PC-3 (cell line): ENCODE measurements at regions not wholly inside any gene's neighbourhood (a gene's known extent, or its start where the extent isn't known, plus 50 kb on each side); places are given as distances from the start of the nearest gene placed in this dataset.
"Not testable (repeated sequence)": the region's sequence is repeated elsewhere in the genome, so short reads cannot be mapped to it uniquely, and the experiment has no call there.

Source experiments
- ATAC-seq: fragments of 200-7000 bp; cut with Tn5 transposase; 2 replicates; pipeline ENCODE4 v1.9.1; 2020; ENCODE audit warnings: mild to moderate bottlenecking, moderate library complexity
- BruUV-seq: library from RNA; stranded (reverse); fragments of 400-500 nt; replicated peaks from 2 replicates; lab custom pipeline; 2021; lab: Mats Ljungman, UMichigan
- CTCF ChIA-PET: fragments of 300-600 bp; sonication (Branson Sonifier 250); formaldehyde crosslinking; loops from one replicate; lab custom pipeline; 2022; ENCODE audit warnings: antibody characterized with exemption; lab: Charles Lee
- POLR2A ChIA-PET: fragments of 300-600 bp; sonication (Branson Sonifier 250); formaldehyde crosslinking; loops from one replicate; lab custom pipeline; 2022; ENCODE audit warnings: antibody characterized with exemption; ENCODE audit not compliant: unreplicated experiment; lab: Charles Lee
- DNase-seq: peaks from one replicate; pipeline ENCODE4 v3.0.0-alpha.2; 2015
- H2AFZ ChIP-seq: fragments of 300-600 bp; sonication (generic); 2 replicates; pipeline ENCODE4 v1.6.0; 2016; ENCODE audit warnings: antibody characterized with exemption, low read length
- H3F3A ChIP-seq: fragments of 300-600 bp; sonication (generic); one replicate; pipeline ENCODE4 v1.6.0; 2017; ENCODE audit warnings: antibody characterized with exemption, low read length, control low read depth, mild to moderate bottlenecking; ENCODE audit not compliant: unreplicated experiment
- H3K27ac ChIP-seq: fragments of 300-600 bp; sonication (generic); 2 replicates; pipeline ENCODE4 v1.5.1; 2016; ENCODE audit warnings: mild to moderate bottlenecking, low read length
- H3K27me3 ChIP-seq: fragments of 300-600 bp; sonication (generic); 2 replicates; pipeline ENCODE4 v1.6.1; 2016; ENCODE audit warnings: low read length, mixed read lengths
- H3K36me3 ChIP-seq: fragments of 300-600 bp; sonication (generic); 2 replicates; pipeline ENCODE4 v1.6.1; 2016; ENCODE audit warnings: low read depth, mixed run types, low read length, mixed read lengths
- H3K4me1 ChIP-seq: fragments of 300-600 bp; sonication (generic); 2 replicates; pipeline ENCODE4 v1.5.1; 2016; ENCODE audit warnings: low read length; ENCODE audit not compliant: insufficient read depth
- H3K4me2 ChIP-seq: fragments of 300-600 bp; sonication (generic); 2 replicates; pipeline ENCODE4 v1.6.0; 2016; ENCODE audit warnings: low read length
- H3K4me3 ChIP-seq: fragments of 300-600 bp; sonication (generic); 2 replicates; pipeline ENCODE4 v1.5.1; 2016; ENCODE audit warnings: mild to moderate bottlenecking, low read length, mixed read lengths
- H3K79me2 ChIP-seq: fragments of 300-600 bp; sonication (generic); 2 replicates; pipeline ENCODE4 v1.6.1; 2017; ENCODE audit warnings: low read length, mixed read lengths
- H3K9ac ChIP-seq: fragments of 300-600 bp; sonication (generic); 2 replicates; pipeline ENCODE4 v1.6.0; 2016; ENCODE audit warnings: mild to moderate bottlenecking, low read length
- H3K9me2 ChIP-seq: fragments of 300-600 bp; sonication (generic); replicated peaks from 2 replicates; pipeline ENCODE4 v1.6.1; 2016; ENCODE audit warnings: mixed run types, low read length, mixed read lengths
- H3K9me3 ChIP-seq: fragments of 300-600 bp; sonication (generic); 2 replicates; pipeline ENCODE4 v1.6.1; 2016; ENCODE audit warnings: low read length, mixed read lengths
- H4K20me1 ChIP-seq: fragments of 300-600 bp; sonication (generic); 2 replicates; pipeline ENCODE4 v1.6.1; 2016; ENCODE audit warnings: low read length, mixed read lengths
- CTCF ChIP-seq: fragments of 300-600 bp; sonication (generic); conservative IDR thresholded peaks from 2 replicates; pipeline ENCODE4 v1.5.1; 2017; ENCODE audit warnings: antibody characterized with exemption, low read depth, mild to moderate bottlenecking, low read length
- EZH2 ChIP-seq: fragments of 300-600 bp; sonication (generic); IDR thresholded peaks from one replicate; pipeline ENCODE4 v1.6.1; 2017; ENCODE audit warnings: antibody characterized with exemption, mild to moderate bottlenecking, low read length; ENCODE audit not compliant: unreplicated experiment
- EZH2phosphoT487 ChIP-seq: fragments of 300-600 bp; sonication (generic); IDR thresholded peaks from 2 replicates; pipeline ENCODE4 v1.6.1; 2018; ENCODE audit warnings: mild to moderate bottlenecking, antibody characterized with exemption, low read length, borderline replicate concordance
- intact Hi-C: fragments of 100-400 bp; cut with micrococcal nuclease; formaldehyde crosslinking; loops from 2 replicates; pipeline ENCODE4 v1.9.0; 2023

- Histone ChIP-seq H3K27ac (no peak overlapping the region), H3K36me3 (no peaks in the 10 kb centered on the region), H3K9me3 (no peaks in the 10 kb centered on the region), H4K20me1 (no peaks in the 10 kb centered on the region), H3K4me3 (no peak overlapping the region), H3K9ac (no peak overlapping the region), H3K9me2 (no peaks in the 10 kb centered on the region), H2AFZ (no peak overlapping the region), H3K27me3 (no peaks in the 10 kb centered on the region), H3K4me1 (0 out of 2 replicates have a peak, but pooled peaks cover 6% of the 10 kb centered on the region), H3K79me2 (no peaks in the 10 kb centered on the region), H3K4me2 (no peak overlapping the region), H3F3A (no peaks in the 10 kb centered on the region)
- DNase-seq (peak; percentile 41), ATAC-seq (no peak)
- no TSS peak for BruUV-seq
- POLR2A ChIA-PET, result no interaction called here
- intact Hi-C loops, result no loop called here
- CTCF ChIA-PET, result no interaction called here
- TF ChIP-seq EZH2phosphoT487, result no peak
- TF ChIP-seq EZH2, result no peak
- no peak for TF ChIP-seq CTCF
Observed at GRCh38 chr3:105284876-105285275, 81.8 kb upstream of the ALCAM start.

- ChIA-PET POLR2A (no interaction called here), CTCF (interaction anchor here (0.6 kb wide), 1 partner anchor 111 kb away, joined by 4 read pairs; no protein-coding TSS in a partner anchor)
- H4K20me1 ChIP-seq, result no peaks in the 10 kb centered on the region
- no peaks in the 10 kb centered on the region for H3K27me3 ChIP-seq
- no peak overlapping the region for H2AFZ ChIP-seq
- no peaks in the 10 kb centered on the region for H3F3A ChIP-seq
- H3K27ac ChIP-seq, result no peak overlapping the region
- TF ChIP-seq EZH2 (no peak), EZH2phosphoT487 (no peak), CTCF (no peak)
- H3K9me3 ChIP-seq, result no peaks in the 10 kb centered on the region
- BruUV-seq, result no TSS peak
- H3K79me2 ChIP-seq, result no peaks in the 10 kb centered on the region
- 0 out of 2 replicates have a peak, but pooled peaks cover 6% of the 10 kb centered on the region for H3K4me1 ChIP-seq
- no peak overlapping the region for H3K4me2 ChIP-seq
- ATAC-seq (no peak), DNase-seq (no peak)
- no peaks in the 10 kb centered on the region for H3K9me2 ChIP-seq
- H3K4me3 ChIP-seq, result no peak overlapping the region
- H3K36me3 ChIP-seq, result no peaks in the 10 kb centered on the region
- intact Hi-C loops, result no loop called here
- no peak overlapping the region for H3K9ac ChIP-seq
Observed at GRCh38 chr3:105285653-105286241, 81.0 kb upstream of the ALCAM start.

- Histone ChIP-seq H3K27ac (no peak overlapping the region), H3K9me2 (no peaks in the 10 kb centered on the region), H3K79me2 (no peaks in the 10 kb centered on the region), H3K4me3 (no peak overlapping the region), H2AFZ (no peak overlapping the region), H3K27me3 (no peaks in the 10 kb centered on the region), H3K9me3 (no peaks in the 10 kb centered on the region), H3K4me2 (peak overlapping the region; percentile 60), H3K9ac (no peak overlapping the region), H3F3A (no peaks in the 10 kb centered on the region), H3K36me3 (no peaks in the 10 kb centered on the region), H4K20me1 (no peaks in the 10 kb centered on the region), H3K4me1 (peaks cover 13% of the 10 kb centered on the region)
- intact Hi-C loops, result loop anchor here (1.0 to 2.0 kb wide), 2 partner anchors 18 to 73 kb away; partner anchors contain the start of gene ALCAM
- peak; percentile 92 for ATAC-seq
- ChIA-PET CTCF (no interaction called here), POLR2A (interaction anchor here (0.6 kb wide), 1 partner anchor 18 kb away, joined by 6 read pairs; no protein-coding TSS in a partner anchor)
- TF ChIP-seq EZH2phosphoT487 (no peak), EZH2 (no peak), CTCF (no peak)
- no TSS peak for BruUV-seq
- peak; percentile 60 for DNase-seq
Observed at GRCh38 chr3:105293441-105293840, 73.3 kb upstream of the ALCAM start.

- H3K4me2 ChIP-seq, H4K20me1 ChIP-seq, H2AFZ ChIP-seq, DNase-seq, H3K36me3 ChIP-seq, POLR2A ChIA-PET, BruUV-seq, H3K9me2 ChIP-seq, H3K79me2 ChIP-seq, H3K9ac ChIP-seq, H3F3A ChIP-seq, intact Hi-C loops, H3K9me3 ChIP-seq, H3K4me3 ChIP-seq, H3K27me3 ChIP-seq, CTCF ChIA-PET, H3K27ac ChIP-seq, ATAC-seq: not testable (repeated sequence)
- H3K4me1 ChIP-seq, result peaks cover 13% of the 10 kb centered on the region
Observed at GRCh38 chr3:105296182-105296822, 70.4 kb upstream of the ALCAM start.
